Naive thymus-derived CD4-positive, alpha-beta T cell (primary cell): ENCODE measurements at regions not wholly inside any gene's neighbourhood (a gene's known extent, or its start where the extent isn't known, plus 50 kb on each side); places are given as distances from the start of the nearest gene placed in this dataset.

Experiments used
- ATAC-seq: fragments of 150-1000 bp; cut with Tn5 transposase; 2 replicates; pipeline ENCODE4 v1.10.0; 2021; ENCODE audit warnings: mild to moderate bottlenecking, moderate library complexity
- CTCF ChIA-PET: fragments of 350-600 bp; sonication (Branson Sonifier 250); formaldehyde crosslinking; loops from one replicate; lab custom pipeline; 2021; ENCODE audit warnings: antibody characterized with exemption; lab: Charles Lee
- POLR2A ChIA-PET: fragments of 350-600 bp; sonication (Branson Sonifier 250); formaldehyde crosslinking; loops from one replicate; lab custom pipeline; 2021; ENCODE audit warnings: antibody characterized with exemption, inconsistent platforms; lab: Charles Lee
- DNase-seq, 9 donors: peaks; one replicate each; pipeline versions ENCODE4 v3.0.0 to v3.0.0-alpha.2; 2020 to 2022; ENCODE audit warnings: mixed read lengths in 1 of 9
- H3K27ac ChIP-seq: one replicate; pipeline ENCODE4 v1.7.0; 2013; ENCODE audit warnings: mild to moderate bottlenecking, low read depth, low read length, moderate library complexity
- H3K27me3 ChIP-seq, 2 donors: one replicate each; pipeline ENCODE4 v1.7.0; 2013; ENCODE audit warnings: low read length in 2 of 2, mild to moderate bottlenecking in 2 of 2, moderate library complexity in 2 of 2; ENCODE audit not compliant: control insufficient read depth in 2 of 2, insufficient read depth in 2 of 2
- H3K36me3 ChIP-seq, 3 experiments: 1 replicate in 2 of 3; 2 replicates in 1 of 3; pipeline ENCODE4 v1.7.0; 2013; ENCODE audit warnings: low read length in 3 of 3, mild to moderate bottlenecking in 3 of 3, moderate library complexity in 1 of 3; ENCODE audit not compliant: insufficient read depth in 3 of 3, control insufficient read depth in 2 of 3
- H3K4me1 ChIP-seq, 2 donors: one replicate each; pipeline ENCODE4 v1.7.0; 2013; ENCODE audit warnings: low read length in 2 of 2, mild to moderate bottlenecking in 2 of 2, moderate library complexity in 1 of 2; ENCODE audit not compliant: control insufficient read depth in 2 of 2, insufficient read depth in 2 of 2
- H3K4me3 ChIP-seq: 2 replicates; pipeline ENCODE4 v1.7.0; 2013; ENCODE audit warnings: mild to moderate bottlenecking, low read length
- H3K9me3 ChIP-seq, 3 experiments: 1 replicate in 2 of 3; 2 replicates in 1 of 3; pipeline ENCODE4 v1.7.0; 2013; ENCODE audit warnings: low read length in 3 of 3; ENCODE audit not compliant: control insufficient read depth in 2 of 3
- H3K27ac Mint-ChIP-seq, 9 donors: one replicate each; pipeline ENCODE4 v1.8.0; 2020 to 2022; ENCODE audit warnings: mixed read lengths in 9 of 9, mild to moderate bottlenecking in 8 of 9, moderate library complexity in 5 of 9, inconsistent platforms in 2 of 9
- H3K27me3 Mint-ChIP-seq, 5 donors: one replicate each; pipeline ENCODE4 v1.8.0; 2021 to 2022; ENCODE audit warnings: mixed read lengths in 5 of 5, mild to moderate bottlenecking in 1 of 5
- H3K36me3 Mint-ChIP-seq, 5 donors: one replicate each; pipeline ENCODE4 v1.8.0; 2020 to 2022; ENCODE audit warnings: mixed read lengths in 5 of 5, mild to moderate bottlenecking in 3 of 5, inconsistent platforms in 1 of 5
- H3K4me1 Mint-ChIP-seq, 7 donors: one replicate each; pipeline ENCODE4 v1.8.0; 2020 to 2022; ENCODE audit warnings: mixed read lengths in 7 of 7, mild to moderate bottlenecking in 3 of 7, inconsistent platforms in 1 of 7
- H3K4me3 Mint-ChIP-seq, 10 donors: one replicate each; pipeline ENCODE4 v1.8.0; 2020 to 2022; ENCODE audit warnings: mild to moderate bottlenecking in 10 of 10, mixed read lengths in 10 of 10, moderate library complexity in 6 of 10, inconsistent platforms in 2 of 10
- H3K9me3 Mint-ChIP-seq, 11 donors: one replicate each; pipeline ENCODE4 v1.8.0; 2020 to 2022; ENCODE audit warnings: mixed read lengths in 11 of 11, mild to moderate bottlenecking in 4 of 11, inconsistent platforms in 1 of 11, moderate library complexity in 1 of 11
- intact Hi-C, 2 donors: fragments of 100-400 bp; cut with micrococcal nuclease; formaldehyde crosslinking; loops; one replicate each; pipeline ENCODE4 v1.15.1; 2023

GRCh38 chr2:763766-764525 is 86.7 kb upstream of the TMEM18 start:
- Histone ChIP-seq H3K27ac (no peak overlapping the region), H3K4me3 (no peak overlapping the region), H3K4me1 (peaks cover 0 to 9% of the 10 kb centered on the region in 2 donors), H3K9me3 (no peaks in the 10 kb centered on the region), H3K27me3 (no peaks in the 10 kb centered on the region), H3K36me3 (no peaks in the 10 kb centered on the region)
- DNase-seq = no peak
- Mint-ChIP-seq H3K9me3 (peaks cover 0 to 5% (median 0%) of the 10 kb centered on the region in 11 donors), H3K4me1 (peaks cover 0 to 20% (median 16%) of the 10 kb centered on the region in 7 donors), H3K4me3 (no peak overlapping the region), H3K27me3 (peaks cover 0 to 12% (median 6%) of the 10 kb centered on the region in 5 donors), H3K36me3 (no peaks in the 10 kb centered on the region), H3K27ac (no peak overlapping the region)
- intact Hi-C loops = no loop called here
- ATAC-seq = no peak
- CTCF ChIA-PET = no interaction called here
- POLR2A ChIA-PET = no interaction called here

GRCh38 chr2:762646-763045 is 85.4 kb upstream of the TMEM18 start:
- intact Hi-C loops = no loop called here
- H3K4me3 Mint-ChIP-seq = no peak overlapping the region

GRCh38 chr2:761384-761783 is 84.2 kb upstream of the TMEM18 start:
- Histone ChIP-seq H3K27me3 (peaks cover 0 to 1% of the 10 kb centered on the region in 2 donors), H3K4me3 (no peak overlapping the region), H3K9me3 (no peaks in the 10 kb centered on the region), H3K27ac (no peak overlapping the region), H3K4me1 (no peaks in the 10 kb centered on the region), H3K36me3 (no peaks in the 10 kb centered on the region)
- ChIA-PET CTCF (no interaction called here), POLR2A (no interaction called here)
- Mint-ChIP-seq H3K4me3 (no peak overlapping the region), H3K27ac (peak overlapping the region in 1 of 9 donors; percentile 19), H3K4me1 (peaks cover 0 to 9% (median 6%) of the 10 kb centered on the region in 7 donors), H3K36me3 (no peaks in the 10 kb centered on the region), H3K9me3 (peaks cover 0 to 6% (median 0%) of the 10 kb centered on the region in 11 donors), H3K27me3 (peaks cover 6 to 17% (median 10%) of the 10 kb centered on the region in 5 donors)
- DNase-seq (no peak), ATAC-seq (no peak)
- intact Hi-C loops = no loop called here

More at GRCh38 chr2:762646-763045, 85.4 kb upstream of the TMEM18 start:
- Mint-ChIP-seq H3K4me1 (peaks cover 0 to 18% (median 15%) of the 10 kb centered on the region in 7 donors), H3K27me3 (peaks cover 0 to 15% (median 9%) of the 10 kb centered on the region in 5 donors), H3K36me3 (no peaks in the 10 kb centered on the region), H3K27ac (no peak overlapping the region), H3K9me3 (peaks cover 0 to 1% (median 0%) of the 10 kb centered on the region in 11 donors)
- Histone ChIP-seq H3K4me3 (no peak overlapping the region), H3K4me1 (peaks cover 0 to 8% of the 10 kb centered on the region in 2 donors), H3K27me3 (no peaks in the 10 kb centered on the region), H3K27ac (no peak overlapping the region), H3K9me3 (no peaks in the 10 kb centered on the region), H3K36me3 (no peaks in the 10 kb centered on the region)
- DNase-seq = no peak
- POLR2A ChIA-PET = no interaction called here
- ATAC-seq = no peak
- CTCF ChIA-PET = no interaction called here

- ATAC-seq = no peak
- POLR2A ChIA-PET = no interaction called here
Measured at GRCh38 chr2:760001-760400, 82.8 kb upstream of the TMEM18 start.

GRCh38 chr2:758073-758820 is 81.0 kb upstream of the TMEM18 start:
- H3K4me3 Mint-ChIP-seq = no peak overlapping the region
- CTCF ChIA-PET = interaction anchor here (0.7 kb wide), 1 partner anchor 160 kb away, joined by 3 read pairs; no protein-coding TSS in a partner anchor
- Histone ChIP-seq H3K27ac (no peak overlapping the region), H3K4me1 (no peaks in the 10 kb centered on the region), H3K9me3 (no peaks in the 10 kb centered on the region), H3K27me3 (peaks cover 0 to 4% of the 10 kb centered on the region in 2 donors), H3K36me3 (no peaks in the 10 kb centered on the region), H3K4me3 (no peak overlapping the region)
- DNase-seq = no peak
- peaks cover 0 to 4% (median 0%) of the 10 kb centered on the region in 5 donors for H3K36me3 Mint-ChIP-seq
- POLR2A ChIA-PET = no interaction called here
- intact Hi-C loops = no loop called here
- peaks cover 0 to 8% (median 4%) of the 10 kb centered on the region in 7 donors for H3K4me1 Mint-ChIP-seq
- H3K27me3 Mint-ChIP-seq = peaks cover 16 to 29% (median 25%) of the 10 kb centered on the region in 5 donors
- H3K9me3 Mint-ChIP-seq = peaks cover 0 to 6% (median 0%) of the 10 kb centered on the region in 11 donors
- ATAC-seq = no peak
- no peak overlapping the region for H3K27ac Mint-ChIP-seq

More at GRCh38 chr2:760001-760400, 82.8 kb upstream of the TMEM18 start:
- Mint-ChIP-seq H3K9me3 (peaks cover 0 to 6% (median 0%) of the 10 kb centered on the region in 11 donors), H3K27ac (no peak overlapping the region), H3K36me3 (peaks cover 0 to 4% (median 0%) of the 10 kb centered on the region in 5 donors), H3K4me3 (no peak overlapping the region), H3K27me3 (peaks cover 11 to 22% (median 19%) of the 10 kb centered on the region in 5 donors), H3K4me1 (peaks cover 0 to 9% (median 6%) of the 10 kb centered on the region in 7 donors)
- Histone ChIP-seq H3K4me1 (no peaks in the 10 kb centered on the region), H3K27ac (no peak overlapping the region), H3K4me3 (no peak overlapping the region), H3K9me3 (no peaks in the 10 kb centered on the region), H3K27me3 (peaks cover 0 to 4% of the 10 kb centered on the region in 2 donors), H3K36me3 (no peaks in the 10 kb centered on the region)
- no peak for DNase-seq
- CTCF ChIA-PET = no interaction called here
- intact Hi-C loops = no loop called here

GRCh38 chr2:753123-753522 is 75.9 kb upstream of the TMEM18 start:
- DNase-seq = no peak
- Mint-ChIP-seq H3K9me3 (peaks cover 0 to 6% (median 0%) of the 10 kb centered on the region in 11 donors), H3K36me3 (peaks cover 0 to 4% (median 0%) of the 10 kb centered on the region in 5 donors), H3K4me3 (no peak overlapping the region), H3K4me1 (no peaks in the 10 kb centered on the region), H3K27ac (no peak overlapping the region), H3K27me3 (peaks cover 21 to 42% (median 28%) of the 10 kb centered on the region in 5 donors)
- H3K4me1 ChIP-seq = no peaks in the 10 kb centered on the region
- ChIA-PET POLR2A (no interaction called here), CTCF (no interaction called here)
- no peak for ATAC-seq
- H3K4me3 ChIP-seq = no peak overlapping the region
- H3K36me3 ChIP-seq = no peaks in the 10 kb centered on the region
- no peak overlapping the region for H3K27ac ChIP-seq
- H3K9me3 ChIP-seq = no peaks in the 10 kb centered on the region
- intact Hi-C loops = no loop called here
- peaks cover 0 to 4% of the 10 kb centered on the region in 2 donors for H3K27me3 ChIP-seq
